HCT116 (cell line): ENCODE measurements at regions not wholly inside any gene's neighbourhood (a gene's known extent, or its start where the extent isn't known, plus 50 kb on each side); places are given as distances from the start of the nearest gene placed in this dataset.

Experiments used
- ATAC-seq: fragments of 200-7000 bp; cut with Tn5 transposase; 2 replicates; pipeline ENCODE4 v1.9.1; 2020; ENCODE audit warnings: mild to moderate bottlenecking, moderate library complexity
- BruUV-seq: library from RNA; stranded (reverse); fragments of 400-500 nt; replicated peaks from 2 replicates; lab custom pipeline; 2021; lab: Mats Ljungman, UMichigan
- CTCF ChIA-PET: fragments of 300-600 bp; sonication (Branson Sonifier 250); formaldehyde crosslinking; loops from one replicate; lab custom pipeline; 2021; ENCODE audit warnings: antibody characterized with exemption; lab: Charles Lee
- POLR2A ChIA-PET: fragments of 300-600, 350-600 bp; sonication (Branson Sonifier 250); formaldehyde crosslinking; loops from one replicate; lab custom pipeline; 2021; ENCODE audit warnings: antibody characterized with exemption; lab: Charles Lee
- RAD21 ChIA-PET, 2 experiments: fragments of 300-600 bp; sonication (Branson Sonifier 250); formaldehyde crosslinking; loops; one replicate each; lab custom pipeline; 2023; ENCODE audit warnings: low total read pairs in 2 of 2; ENCODE audit not compliant: uncharacterized antibody in 2 of 2, unreplicated experiment in 2 of 2, low non-redundant PET in 1 of 2; lab: Charles Lee
- DNase-seq: peaks from one replicate; pipeline ENCODE4 v3.0.0-alpha.2; 2010; ENCODE audit warnings: low read depth, low spot score
- H2AFZ ChIP-seq: fragments of 200-600 bp; shearing (Covaris generic), sonication (generic); 2 replicates; pipeline ENCODE4 v1.6.1; 2017; ENCODE audit warnings: low read depth, mixed run types, mixed read lengths, antibody characterized with exemption, low read length; ENCODE audit not compliant: poor library complexity, severe bottlenecking
- H3K27ac ChIP-seq: 2 replicates; pipeline ENCODE4 v1.5.1; 2012; ENCODE audit warnings: low read depth, low read length
- H3K27me3 ChIP-seq: fragments of 200-600 bp; sonication (generic); 2 replicates; pipeline ENCODE4 v1.6.1; 2016; ENCODE audit warnings: mixed run types, low read length, mixed read lengths; ENCODE audit not compliant: insufficient read depth
- H3K36me3 ChIP-seq, 2 experiments: fragments of 200-500 bp in 1 of 2; fragments of 200-600 bp in 1 of 2; sonication (Bioruptor generic) in 1 of 2; sonication (generic) in 1 of 2; 2 replicates each; pipeline versions ENCODE4 v1.5.1 to v1.6.1; 2014 to 2016; ENCODE audit warnings: low read length in 2 of 2, inconsistent platforms in 1 of 2, mixed read lengths in 1 of 2, mixed run types in 1 of 2; ENCODE audit not compliant: insufficient read depth in 2 of 2, control insufficient read depth in 1 of 2
- H3K4me1 ChIP-seq, 2 experiments: fragments of 200-600 bp in 1 of 2; sonication (generic) in 1 of 2; 2 replicates each; pipeline versions ENCODE4 v1.5.1 to v1.6.1; 2012 to 2017; ENCODE audit warnings: low read length in 2 of 2, inconsistent platforms in 1 of 2, mild to moderate bottlenecking in 1 of 2, mixed read lengths in 1 of 2, mixed run types in 1 of 2, moderate library complexity in 1 of 2; ENCODE audit not compliant: insufficient read depth in 2 of 2, control insufficient read depth in 1 of 2
- H3K4me2 ChIP-seq: fragments of 200-600 bp; sonication (generic); 2 replicates; pipeline ENCODE4 v1.6.1; 2017; ENCODE audit warnings: mixed run types, low read length, mixed read lengths
- H3K4me3 ChIP-seq, 2 experiments: fragments of 200-600 bp in 1 of 2; sonication (generic) in 1 of 2; replicated peaks in 1 of 2; 2 replicates each; pipeline ENCODE4 v1.5.1; 2011 to 2016; ENCODE audit warnings: low read length in 2 of 2, control low read depth in 1 of 2, low read depth in 1 of 2, mild to moderate bottlenecking in 1 of 2, mixed read lengths in 1 of 2, mixed run types in 1 of 2
- H3K79me2 ChIP-seq: fragments of 200-600 bp; sonication (generic); 2 replicates; pipeline ENCODE4 v1.6.1; 2017; ENCODE audit warnings: mild to moderate bottlenecking, mixed run types, low read length, moderate library complexity, mixed read lengths; ENCODE audit not compliant: insufficient read depth
- H3K9ac ChIP-seq: fragments of 200-600 bp; sonication (generic); 2 replicates; pipeline ENCODE4 v1.6.1; 2016; ENCODE audit warnings: low read length, mixed read lengths
- H3K9me2 ChIP-seq: fragments of 200-600 bp; sonication (generic), shearing (Covaris generic); 2 replicates; pipeline ENCODE4 v1.6.1; 2017; ENCODE audit warnings: mixed run types, mild to moderate bottlenecking, moderate library complexity; ENCODE audit not compliant: insufficient read depth
- H3K9me3 ChIP-seq, 2 experiments: fragments of 200-500 bp in 1 of 2; fragments of 200-600 bp in 1 of 2; sonication (Bioruptor generic) in 1 of 2; sonication (generic) in 1 of 2; 2 replicates each; pipeline ENCODE4 v1.6.1; 2014 to 2017; ENCODE audit warnings: low read length in 2 of 2, mixed read lengths in 2 of 2, inconsistent platforms in 1 of 2, low read depth in 1 of 2, mild to moderate bottlenecking in 1 of 2, mixed run types in 1 of 2, moderate library complexity in 1 of 2; ENCODE audit not compliant: control insufficient read depth in 1 of 2, insufficient read depth in 1 of 2
- H4K20me1 ChIP-seq: fragments of 200-600 bp; sonication (generic), shearing (Covaris generic); 2 replicates; pipeline ENCODE4 v1.6.1; 2017; ENCODE audit warnings: mixed run types, mild to moderate bottlenecking, moderate library complexity; ENCODE audit not compliant: insufficient read depth
- ELF1 ChIP-seq: IDR thresholded peaks from 2 replicates; pipeline ENCODE4 v1.6.1; 2012; ENCODE audit warnings: low read depth, borderline replicate concordance
- EZH2 ChIP-seq: fragments of 200-600 bp; sonication (generic); IDR thresholded peaks from 2 replicates; pipeline ENCODE4 v1.6.1; 2017; ENCODE audit warnings: antibody characterized with exemption, mixed run types
- EZH2phosphoT487 ChIP-seq: fragments of 200-600 bp; IDR thresholded peaks from 2 replicates; pipeline ENCODE4 v1.6.1; 2018; ENCODE audit warnings: antibody characterized with exemption, borderline replicate concordance
- FOSL1 ChIP-seq: IDR thresholded peaks from 2 replicates; pipeline ENCODE4 v1.6.1; 2012; ENCODE audit warnings: low read depth
- JUND ChIP-seq: IDR thresholded peaks from 2 replicates; pipeline ENCODE4 v1.6.1; 2012
- POLR2A ChIP-seq: IDR thresholded peaks from 2 replicates; pipeline ENCODE4 v1.7.0; 2011; ENCODE audit warnings: borderline replicate concordance; ENCODE audit not compliant: insufficient read depth, insufficient read length; ENCODE audit errors: extremely low read depth
- RAD21 ChIP-seq: IDR thresholded peaks from 2 replicates; pipeline ENCODE4 v1.6.1; 2012; ENCODE audit warnings: low read depth, mild to moderate bottlenecking
- SIN3A ChIP-seq: IDR thresholded peaks from 2 replicates; pipeline ENCODE4 v1.6.1; 2012; ENCODE audit warnings: low read depth
- SP1 ChIP-seq: IDR thresholded peaks from 2 replicates; pipeline ENCODE4 v1.6.1; 2012; ENCODE audit warnings: low read depth
- SRF ChIP-seq: IDR thresholded peaks from 2 replicates; pipeline ENCODE4 v1.6.1; 2012; ENCODE audit warnings: low read depth
- intact Hi-C: fragments of 100-400 bp; cut with micrococcal nuclease; formaldehyde crosslinking; loops from 2 replicates; pipeline ENCODE4 v1.10.0; 2022
- TF ChIP-seq, protein P1 (sequence below), 3 experiments: fragments of 200-600 bp in 1 of 3; sonication (generic) in 1 of 3; IDR thresholded peaks in 2 of 3; conservative IDR thresholded peaks in 1 of 3; 2 replicates each; pipeline ENCODE4 v1.5.1; 2012 to 2017; ENCODE audit warnings: low read depth in 2 of 3, low read length in 2 of 3, antibody characterized with exemption in 1 of 3, borderline replicate concordance in 1 of 3, control low read depth in 1 of 3, mild to moderate bottlenecking in 1 of 3, mixed read lengths in 1 of 3, mixed run types in 1 of 3, moderate library complexity in 1 of 3; ENCODE audit not compliant: insufficient read depth in 1 of 3
- TF ChIP-seq, protein P2 (sequence below): IDR thresholded peaks from 2 replicates; pipeline ENCODE4 v1.6.1; 2012; ENCODE audit warnings: low read depth
- TF ChIP-seq, protein P3 (sequence below): IDR thresholded peaks from 2 replicates; pipeline ENCODE4 v1.6.1; 2012

GRCh38 chr2:75361486-75361885 lies 162.2 kb upstream of the TACR1 start:
- TF ChIP-seq, protein P1, sequence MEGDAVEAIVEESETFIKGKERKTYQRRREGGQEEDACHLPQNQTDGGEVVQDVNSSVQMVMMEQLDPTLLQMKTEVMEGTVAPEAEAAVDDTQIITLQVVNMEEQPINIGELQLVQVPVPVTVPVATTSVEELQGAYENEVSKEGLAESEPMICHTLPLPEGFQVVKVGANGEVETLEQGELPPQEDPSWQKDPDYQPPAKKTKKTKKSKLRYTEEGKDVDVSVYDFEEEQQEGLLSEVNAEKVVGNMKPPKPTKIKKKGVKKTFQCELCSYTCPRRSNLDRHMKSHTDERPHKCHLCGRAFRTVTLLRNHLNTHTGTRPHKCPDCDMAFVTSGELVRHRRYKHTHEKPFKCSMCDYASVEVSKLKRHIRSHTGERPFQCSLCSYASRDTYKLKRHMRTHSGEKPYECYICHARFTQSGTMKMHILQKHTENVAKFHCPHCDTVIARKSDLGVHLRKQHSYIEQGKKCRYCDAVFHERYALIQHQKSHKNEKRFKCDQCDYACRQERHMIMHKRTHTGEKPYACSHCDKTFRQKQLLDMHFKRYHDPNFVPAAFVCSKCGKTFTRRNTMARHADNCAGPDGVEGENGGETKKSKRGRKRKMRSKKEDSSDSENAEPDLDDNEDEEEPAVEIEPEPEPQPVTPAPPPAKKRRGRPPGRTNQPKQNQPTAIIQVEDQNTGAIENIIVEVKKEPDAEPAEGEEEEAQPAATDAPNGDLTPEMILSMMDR (IDR thresholded peaks at IDR 0.05 in 2 of 3, conservative IDR thresholded peaks at IDR 0.05 in 1 of 3; ENCODE audit: borderline replicate concordance in 1 of 3, insufficient read depth in 1 of 3, low read depth in 2 of 3, low read length in 2 of 3), result no peak
- TF ChIP-seq SIN3A (no peak), FOSL1 (no peak), RAD21 (no peak), ELF1 (no peak), POLR2A (no peak), EZH2 (no peak)
- TF ChIP-seq, all 23 proteins: peak for 0
- Histone ChIP-seq H3K79me2 (no peaks in the 10 kb centered on the region), H3K4me3 (no peak overlapping the region), H3K27ac (no peak overlapping the region), H3K9ac (no peak overlapping the region), H4K20me1 (no peaks in the 10 kb centered on the region), H3K4me2 (no peak overlapping the region), H3K36me3 (no peaks in the 10 kb centered on the region), H3K4me1 (no peaks in the 10 kb centered on the region), H3K27me3 (0 out of 2 replicates have a peak, but pooled peaks cover 9% of the 10 kb centered on the region), H2AFZ (no peak overlapping the region), H3K9me2 (no peaks in the 10 kb centered on the region), H3K9me3 (no peaks in the 10 kb centered on the region)
- ChIA-PET RAD21 (no interaction called here), CTCF (no interaction called here), POLR2A (no interaction called here)
- intact Hi-C loops, result no loop called here
- DNase-seq (no peak), ATAC-seq (no peak)
- no TSS peak for BruUV-seq

DNA sequence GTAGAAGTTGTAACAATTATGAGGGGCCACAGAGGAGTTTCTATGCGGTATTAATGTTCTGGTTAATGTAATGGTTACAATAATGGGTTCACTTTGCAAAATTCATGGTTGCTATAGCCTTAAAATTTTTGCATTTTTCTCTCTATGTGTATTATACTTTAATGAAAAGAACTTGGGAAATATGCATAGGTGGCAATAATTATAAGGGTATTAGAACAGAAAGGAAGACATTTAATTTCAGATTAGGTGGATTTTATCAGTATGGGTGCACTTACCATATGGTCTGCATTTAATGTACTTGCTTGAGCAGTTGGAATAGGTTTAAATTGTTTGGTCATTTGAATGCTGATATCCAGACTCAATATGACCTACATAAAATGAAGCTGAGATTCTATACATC lies 161.6 kb upstream of the TACR1 start:
- no TSS peak for BruUV-seq
- POLR2A ChIA-PET, result no interaction called here
- Histone ChIP-seq H4K20me1 (no peaks in the 10 kb centered on the region), H3K4me1 (no peaks in the 10 kb centered on the region), H3K4me3 (no peak overlapping the region), H3K4me2 (no peak overlapping the region), H3K9me3 (no peaks in the 10 kb centered on the region), H3K27me3 (0 out of 2 replicates have a peak, but pooled peaks cover 9% of the 10 kb centered on the region), H3K36me3 (no peaks in the 10 kb centered on the region), H3K79me2 (no peaks in the 10 kb centered on the region), H3K27ac (no peak overlapping the region), H3K9me2 (no peaks in the 10 kb centered on the region), H2AFZ (no peak overlapping the region), H3K9ac (no peak overlapping the region)
- intact Hi-C loops, result no loop called here
- CTCF ChIA-PET, result no interaction called here
- no peak for DNase-seq
- ATAC-seq, result no peak
- RAD21 ChIA-PET, result no interaction called here
- no peak for TF ChIP-seq ELF1
- TF ChIP-seq SRF, result no peak
- no peak for TF ChIP-seq JUND
- no peak for TF ChIP-seq EZH2phosphoT487
- TF ChIP-seq, protein P2, sequence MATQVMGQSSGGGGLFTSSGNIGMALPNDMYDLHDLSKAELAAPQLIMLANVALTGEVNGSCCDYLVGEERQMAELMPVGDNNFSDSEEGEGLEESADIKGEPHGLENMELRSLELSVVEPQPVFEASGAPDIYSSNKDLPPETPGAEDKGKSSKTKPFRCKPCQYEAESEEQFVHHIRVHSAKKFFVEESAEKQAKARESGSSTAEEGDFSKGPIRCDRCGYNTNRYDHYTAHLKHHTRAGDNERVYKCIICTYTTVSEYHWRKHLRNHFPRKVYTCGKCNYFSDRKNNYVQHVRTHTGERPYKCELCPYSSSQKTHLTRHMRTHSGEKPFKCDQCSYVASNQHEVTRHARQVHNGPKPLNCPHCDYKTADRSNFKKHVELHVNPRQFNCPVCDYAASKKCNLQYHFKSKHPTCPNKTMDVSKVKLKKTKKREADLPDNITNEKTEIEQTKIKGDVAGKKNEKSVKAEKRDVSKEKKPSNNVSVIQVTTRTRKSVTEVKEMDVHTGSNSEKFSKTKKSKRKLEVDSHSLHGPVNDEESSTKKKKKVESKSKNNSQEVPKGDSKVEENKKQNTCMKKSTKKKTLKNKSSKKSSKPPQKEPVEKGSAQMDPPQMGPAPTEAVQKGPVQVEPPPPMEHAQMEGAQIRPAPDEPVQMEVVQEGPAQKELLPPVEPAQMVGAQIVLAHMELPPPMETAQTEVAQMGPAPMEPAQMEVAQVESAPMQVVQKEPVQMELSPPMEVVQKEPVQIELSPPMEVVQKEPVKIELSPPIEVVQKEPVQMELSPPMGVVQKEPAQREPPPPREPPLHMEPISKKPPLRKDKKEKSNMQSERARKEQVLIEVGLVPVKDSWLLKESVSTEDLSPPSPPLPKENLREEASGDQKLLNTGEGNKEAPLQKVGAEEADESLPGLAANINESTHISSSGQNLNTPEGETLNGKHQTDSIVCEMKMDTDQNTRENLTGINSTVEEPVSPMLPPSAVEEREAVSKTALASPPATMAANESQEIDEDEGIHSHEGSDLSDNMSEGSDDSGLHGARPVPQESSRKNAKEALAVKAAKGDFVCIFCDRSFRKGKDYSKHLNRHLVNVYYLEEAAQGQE, result no peak
- no peak for TF ChIP-seq SP1
- no peak for TF ChIP-seq SIN3A
- TF ChIP-seq, protein P1 (IDR thresholded peaks at IDR 0.05 in 2 of 3, conservative IDR thresholded peaks at IDR 0.05 in 1 of 3; ENCODE audit: borderline replicate concordance in 1 of 3, insufficient read depth in 1 of 3, low read depth in 2 of 3, low read length in 2 of 3), result no peak
- TF ChIP-seq FOSL1, result no peak
- TF ChIP-seq, protein P3, sequence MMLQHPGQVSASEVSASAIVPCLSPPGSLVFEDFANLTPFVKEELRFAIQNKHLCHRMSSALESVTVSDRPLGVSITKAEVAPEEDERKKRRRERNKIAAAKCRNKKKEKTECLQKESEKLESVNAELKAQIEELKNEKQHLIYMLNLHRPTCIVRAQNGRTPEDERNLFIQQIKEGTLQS, result no peak
